ENCODE measurements at regions not wholly inside any gene's neighbourhood (a gene's known extent, or its start where the extent isn't known, plus 50 kb on each side); places are given as distances from the start of the nearest gene placed in this dataset.

DNA sequence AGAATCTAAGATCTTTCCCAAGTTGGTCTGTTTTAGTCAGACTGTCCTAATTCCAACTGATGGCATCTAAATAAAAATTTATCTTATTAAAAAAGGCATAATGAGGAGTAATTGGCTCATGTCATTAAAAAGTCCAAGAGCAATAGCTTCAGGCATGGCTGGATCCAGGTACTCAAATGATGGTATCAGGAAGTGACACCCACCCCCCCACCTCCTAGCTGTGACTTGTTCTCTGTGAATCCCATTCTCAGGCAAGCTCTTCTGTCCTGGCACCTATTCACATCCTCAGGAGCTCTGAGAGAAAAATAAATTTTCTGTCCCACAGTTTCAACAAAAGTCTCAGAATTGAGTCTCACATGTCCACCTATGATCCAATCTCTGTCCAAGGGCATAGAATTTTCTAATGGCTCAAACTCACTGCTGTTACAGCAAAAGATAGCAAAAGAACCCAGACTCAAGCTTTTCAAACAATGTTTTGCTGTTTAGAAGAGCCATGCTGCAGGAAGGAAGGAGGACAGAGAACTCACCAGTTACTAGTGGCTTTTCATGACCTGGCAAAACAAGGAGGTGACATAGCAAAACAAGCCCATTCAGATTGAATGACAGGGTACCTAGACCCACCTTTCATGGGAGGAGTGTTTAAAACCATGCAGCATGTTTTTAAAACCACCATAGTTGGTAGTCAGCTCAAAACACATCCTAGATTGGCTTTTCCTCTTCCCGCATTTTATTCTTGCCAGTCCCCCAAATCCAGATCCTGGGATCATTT is 496.1 kb downstream of the PREX1 start:
- Histone ChIP-seq H3K27me3 (ENCODE audit: control insufficient read depth in 2 of 2, insufficient read depth in 2 of 2, low read length in 2 of 2) (peaks cover 0 to 3% of the 10 kb centered on the region in 2 donors), H3K36me3 (replicated peaks in 1 of 2; ENCODE audit: control insufficient read depth in 1 of 2, insufficient read depth in 2 of 2, low read length in 2 of 2) (no peaks in the 10 kb centered on the region), H3K79me2 (ENCODE audit: insufficient read depth, low read length) (no peaks in the 10 kb centered on the region), H3K4me3 (replicated peaks in 1 of 3; ENCODE audit: low read depth in 2 of 3, low read length in 3 of 3) (no peak overlapping the region), H3K4me1 (ENCODE audit: control insufficient read depth in 1 of 2, insufficient read depth in 2 of 2, low read length in 2 of 2) (no peaks in the 10 kb centered on the region), H3K9me3 (replicated peaks in 1 of 2; ENCODE audit: control insufficient read depth in 1 of 2, insufficient read depth in 1 of 2, low read length in 2 of 2) (no peaks in the 10 kb centered on the region), H3K4me2 (replicated peaks; ENCODE audit: extremely low read depth, low read length, poor library complexity, severe bottlenecking) (no peak overlapping the region), H2AFZ (ENCODE audit: insufficient read depth, low read depth, low read length, poor library complexity, severe bottlenecking) (no peak overlapping the region), H4K20me1 (ENCODE audit: insufficient read depth, low read length) (no peaks in the 10 kb centered on the region), H3K9ac (ENCODE audit: insufficient read depth, low read length, poor library complexity, severe bottlenecking) (no peak overlapping the region), H3K27ac (ENCODE audit: low read depth in 1 of 2, low read length in 2 of 2) (no peak overlapping the region)
- Mint-ChIP-seq H3K4me3 (no peak overlapping the region), H3K9me3 (peaks cover 0 to 5% (median 0%) of the 10 kb centered on the region in 7 donors), H3K4me1 (no peaks in the 10 kb centered on the region), H3K27me3 (ENCODE audit: low read depth in 3 of 3) (peaks cover 0 to 12% (median 12%) of the 10 kb centered on the region in 3 donors), H3K36me3 (no peaks in the 10 kb centered on the region), H3K27ac (no peak overlapping the region)
- WGBS (ENCODE audit: insufficient coverage) = 100% methylated on average over 1 of the region's 1 CpG
- intact Hi-C loops (cut with micrococcal nuclease) = no loop called here
- no peak for DNase-seq
- TF ChIP-seq, protein P1, sequence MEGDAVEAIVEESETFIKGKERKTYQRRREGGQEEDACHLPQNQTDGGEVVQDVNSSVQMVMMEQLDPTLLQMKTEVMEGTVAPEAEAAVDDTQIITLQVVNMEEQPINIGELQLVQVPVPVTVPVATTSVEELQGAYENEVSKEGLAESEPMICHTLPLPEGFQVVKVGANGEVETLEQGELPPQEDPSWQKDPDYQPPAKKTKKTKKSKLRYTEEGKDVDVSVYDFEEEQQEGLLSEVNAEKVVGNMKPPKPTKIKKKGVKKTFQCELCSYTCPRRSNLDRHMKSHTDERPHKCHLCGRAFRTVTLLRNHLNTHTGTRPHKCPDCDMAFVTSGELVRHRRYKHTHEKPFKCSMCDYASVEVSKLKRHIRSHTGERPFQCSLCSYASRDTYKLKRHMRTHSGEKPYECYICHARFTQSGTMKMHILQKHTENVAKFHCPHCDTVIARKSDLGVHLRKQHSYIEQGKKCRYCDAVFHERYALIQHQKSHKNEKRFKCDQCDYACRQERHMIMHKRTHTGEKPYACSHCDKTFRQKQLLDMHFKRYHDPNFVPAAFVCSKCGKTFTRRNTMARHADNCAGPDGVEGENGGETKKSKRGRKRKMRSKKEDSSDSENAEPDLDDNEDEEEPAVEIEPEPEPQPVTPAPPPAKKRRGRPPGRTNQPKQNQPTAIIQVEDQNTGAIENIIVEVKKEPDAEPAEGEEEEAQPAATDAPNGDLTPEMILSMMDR (IDR thresholded peaks at IDR 0.05) = no peak

DNA sequence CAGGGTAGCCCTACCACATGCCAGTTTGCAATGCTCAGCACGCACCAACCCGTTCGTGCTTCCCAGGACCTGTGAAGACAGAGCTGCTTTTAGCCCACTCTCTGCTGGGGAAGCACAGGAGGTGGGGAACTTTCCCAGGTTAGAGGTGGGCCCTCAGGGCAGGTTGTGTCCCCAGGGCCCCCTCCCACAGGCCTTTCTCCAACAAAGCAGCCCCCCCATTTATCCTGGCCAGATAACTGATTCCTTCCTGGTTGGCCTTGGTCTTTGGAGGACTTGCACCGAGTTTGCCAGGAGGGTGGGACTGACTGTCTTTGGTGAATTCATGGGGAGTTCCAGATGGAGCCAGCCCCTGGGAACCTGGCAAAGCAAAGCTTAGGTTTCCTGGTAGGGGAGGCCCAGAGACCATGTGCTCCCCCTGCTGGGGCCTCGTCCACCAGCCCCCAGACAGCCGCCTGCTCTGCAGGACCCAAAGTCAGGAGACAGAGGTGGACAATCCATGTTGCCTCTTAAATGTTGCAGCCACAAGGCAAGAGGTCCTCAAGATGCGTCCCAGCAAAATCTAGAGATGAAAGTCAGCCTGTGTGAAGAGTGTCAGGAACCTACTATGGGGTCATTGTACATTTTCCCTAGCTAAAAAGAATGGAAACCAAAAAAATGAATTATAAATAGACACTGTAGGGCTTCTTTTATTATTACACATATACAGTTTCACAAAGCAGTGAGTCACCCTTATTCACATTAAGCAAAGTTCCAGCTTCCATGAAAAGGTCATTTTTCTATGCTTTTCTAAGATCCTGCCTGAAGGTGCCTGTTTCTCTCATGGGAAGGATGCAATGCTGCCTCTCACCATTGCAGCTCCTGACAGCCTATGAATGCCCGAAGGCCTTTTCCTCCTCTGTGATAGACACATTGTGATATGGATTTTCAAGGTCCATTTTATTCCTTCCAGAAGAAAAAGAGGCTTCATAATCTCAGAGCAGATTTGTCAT is 497.8 kb downstream of the PREX1 start:
- Mint-ChIP-seq H3K27ac (no peak overlapping the region), H3K36me3 (no peaks in the 10 kb centered on the region), H3K4me1 (no peaks in the 10 kb centered on the region), H3K27me3 (ENCODE audit: low read depth in 3 of 3) (peaks cover 3 to 14% (median 12%) of the 10 kb centered on the region in 3 donors), H3K4me3 (no peak overlapping the region), H3K9me3 (peaks cover 0 to 4% (median 0%) of the 10 kb centered on the region in 7 donors)
- Histone ChIP-seq H3K36me3 (replicated peaks in 1 of 2; ENCODE audit: control insufficient read depth in 1 of 2, insufficient read depth in 2 of 2, low read length in 2 of 2) (no peaks in the 10 kb centered on the region), H3K4me1 (ENCODE audit: control insufficient read depth in 1 of 2, insufficient read depth in 2 of 2, low read length in 2 of 2) (no peaks in the 10 kb centered on the region), H3K79me2 (ENCODE audit: insufficient read depth, low read length) (no peaks in the 10 kb centered on the region), H2AFZ (ENCODE audit: insufficient read depth, low read depth, low read length, poor library complexity, severe bottlenecking) (no peak overlapping the region), H3K4me3 (replicated peaks in 1 of 3; ENCODE audit: low read depth in 2 of 3, low read length in 3 of 3) (no peak overlapping the region), H3K27me3 (ENCODE audit: control insufficient read depth in 2 of 2, insufficient read depth in 2 of 2, low read length in 2 of 2) (peaks cover 0 to 3% of the 10 kb centered on the region in 2 donors), H4K20me1 (ENCODE audit: insufficient read depth, low read length) (no peaks in the 10 kb centered on the region), H3K4me2 (replicated peaks; ENCODE audit: extremely low read depth, low read length, poor library complexity, severe bottlenecking) (no peak overlapping the region), H3K9ac (ENCODE audit: insufficient read depth, low read length, poor library complexity, severe bottlenecking) (no peak overlapping the region), H3K27ac (ENCODE audit: low read depth in 1 of 2, low read length in 2 of 2) (no peak overlapping the region), H3K9me3 (replicated peaks in 1 of 2; ENCODE audit: control insufficient read depth in 1 of 2, insufficient read depth in 1 of 2, low read length in 2 of 2) (no peaks in the 10 kb centered on the region)
- intact Hi-C loops (cut with micrococcal nuclease) = no loop called here
- DNase-seq = no peak
- 75% methylated on average over 6 of the region's 8 CpGs for WGBS (ENCODE audit: insufficient coverage)
- TF ChIP-seq, protein P1 (IDR thresholded peaks at IDR 0.05) = no peak

Measured in CD14-positive monocyte (primary cell).